ENCODE measurements at regions not wholly inside any gene's neighbourhood (a gene's known extent, or its start where the extent isn't known, plus 50 kb on each side); places are given as distances from the start of the nearest gene placed in this dataset.
"Not testable (repeated sequence)": the region's sequence is repeated elsewhere in the genome, so short reads cannot be mapped to it uniquely, and the experiment has no call there.

- no peak for TF ChIP-seq BACH2 (CRISPR knock-in tag; IDR thresholded peaks at IDR 0.05; ENCODE audit: borderline replicate concordance)
- TF ChIP-seq RARB (CRISPR knock-in tag; IDR thresholded peaks at IDR 0.05) = no peak
- TF ChIP-seq ZC3H10 (CRISPR knock-in tag; IDR thresholded peaks at IDR 0.05) = no peak
Observed at GRCh38 chr5:7261049-7261448, 134.9 kb upstream of the ADCY2 start.

GRCh38 chr5:7261900-7262299, 134.0 kb upstream of the ADCY2 start:
- ATAC-seq = no peak
- no peak for TF ChIP-seq ZFP30 (CRISPR knock-in tag; IDR thresholded peaks at IDR 0.05)
- no peak for TF ChIP-seq CREB5 (CRISPR knock-in tag; IDR thresholded peaks at IDR 0.05; ENCODE audit: low read depth)
- no peak for TF ChIP-seq RARB (CRISPR knock-in tag; IDR thresholded peaks at IDR 0.05)
- no peak for TF ChIP-seq TSHZ2 (CRISPR knock-in tag; IDR thresholded peaks at IDR 0.05)

More at GRCh38 chr5:7261049-7261448, 134.9 kb upstream of the ADCY2 start:
- peak; percentile 34; the same call in 1 of the 3 replicates for ATAC-seq

GRCh38 chr5:7263398-7264015, 132.4 kb upstream of the ADCY2 start:
- not testable (repeated sequence) for ATAC-seq

- ATAC-seq = not testable (repeated sequence)
Observed at GRCh38 chr5:7265776-7266175, 130.2 kb upstream of the ADCY2 start.

GRCh38 chr5:7268722-7269121, 127.2 kb upstream of the ADCY2 start:
- ATAC-seq = not testable (repeated sequence)

GRCh38 chr5:7269591-7270274, 126.2 kb upstream of the ADCY2 start:
- ATAC-seq = no peak
- no peak for TF ChIP-seq TSHZ2 (CRISPR knock-in tag; IDR thresholded peaks at IDR 0.05)
- TF ChIP-seq PATZ1 (CRISPR knock-in tag; IDR thresholded peaks at IDR 0.05; ENCODE audit: borderline replicate concordance) = no peak
- TF ChIP-seq TOX (CRISPR knock-in tag; IDR thresholded peaks at IDR 0.05; ENCODE audit: borderline replicate concordance) = no peak
- no peak for TF ChIP-seq ZC3H10 (CRISPR knock-in tag; IDR thresholded peaks at IDR 0.05)
- no peak for TF ChIP-seq ZNF565 (CRISPR knock-in tag; conservative IDR thresholded peaks at IDR 0.05; ENCODE audit: low read depth)
- TF ChIP-seq OSR1 (CRISPR knock-in tag; IDR thresholded peaks at IDR 0.05) = no peak
- TF ChIP-seq GLIS3 (CRISPR knock-in tag; IDR thresholded peaks at IDR 0.05) = no peak
- no peak for TF ChIP-seq TCF4 (CRISPR knock-in tag; IDR thresholded peaks at IDR 0.05; ENCODE audit: borderline replicate concordance)
- TF ChIP-seq CSRNP3 (CRISPR knock-in tag; IDR thresholded peaks at IDR 0.05) = no peak
- TF ChIP-seq ZNF8 (CRISPR knock-in tag; IDR thresholded peaks at IDR 0.05) = no peak
- no peak for TF ChIP-seq ZFP3 (CRISPR knock-in tag; IDR thresholded peaks at IDR 0.05)
- no peak for TF ChIP-seq ARNTL (CRISPR knock-in tag; IDR thresholded peaks at IDR 0.05; ENCODE audit: borderline replicate concordance, low read depth)
- TF ChIP-seq ISL1 (CRISPR knock-in tag; IDR thresholded peaks at IDR 0.05) = no peak
- TF ChIP-seq ZNF70 (CRISPR knock-in tag; IDR thresholded peaks at IDR 0.05) = no peak
- TF ChIP-seq RARB (CRISPR knock-in tag; IDR thresholded peaks at IDR 0.05) = no peak
- TF ChIP-seq CSDC2 (CRISPR knock-in tag; IDR thresholded peaks at IDR 0.05) = no peak
- no peak for TF ChIP-seq PPARA (CRISPR knock-in tag; IDR thresholded peaks at IDR 0.05; ENCODE audit: borderline replicate concordance)
